Prostate gland (tissue), 2 donors: ENCODE measurements at regions not wholly inside any gene's neighbourhood (a gene's known extent, or its start where the extent isn't known, plus 50 kb on each side); places are given as distances from the start of the nearest gene placed in this dataset.

ENCODE experiments used
- DNase-seq: peaks from one replicate; pipeline ENCODE4 v3.0.0-alpha.2; 2019; ENCODE audit warnings: low spot score
- H3K27ac ChIP-seq, 2 donors: fragments of 200-600 bp; sonication (generic); 2 replicates each; pipeline ENCODE4 v1.5.1; 2017 to 2019
- H3K27me3 ChIP-seq: fragments of 200-600 bp; sonication (generic); replicated peaks from 2 replicates; pipeline ENCODE4 v1.5.1; 2019; ENCODE audit not compliant: insufficient read depth
- H3K36me3 ChIP-seq, 2 donors: fragments of 200-600 bp; sonication (generic); 1 replicate in 1 of 2; 2 replicates in 1 of 2; pipeline versions ENCODE4 v1.5.1 to v1.8.1; 2017 to 2019
- H3K4me1 ChIP-seq: fragments of 200-600 bp; sonication (generic); replicated peaks from 2 replicates; pipeline ENCODE4 v1.5.1; 2019
- H3K4me3 ChIP-seq, 2 donors: fragments of 200-600 bp; sonication (generic); 2 replicates each; pipeline ENCODE4 v1.5.1; 2017 to 2019
- H3K9me3 ChIP-seq: fragments of 200-600 bp; sonication (generic); 2 replicates; pipeline ENCODE4 v1.5.1; 2017
- CTCF ChIP-seq, 4 experiments: fragments of 200-600 bp in 2 of 4; fragments of 450-650 bp in 2 of 4; sonication (generic) in 2 of 4; IDR thresholded peaks; 1 replicate in 3 of 4; 2 replicates in 1 of 4; pipeline ENCODE4 v1.5.1; 2016 to 2019; ENCODE audit warnings: antibody characterized with exemption in 4 of 4, mild to moderate bottlenecking in 2 of 4, moderate library complexity in 2 of 4
- POLR2A ChIP-seq: fragments of 450-650 bp; IDR thresholded peaks from one replicate; pipeline ENCODE4 v1.6.1; 2016; ENCODE audit warnings: antibody characterized with exemption, mild to moderate bottlenecking
- POLR2AphosphoS5 ChIP-seq: sonication (generic); formaldehyde crosslinking; IDR thresholded peaks from one replicate; pipeline ENCODE4 v1.6.1; 2017; ENCODE audit warnings: antibody characterized with exemption
- WGBS: methylation state at CpG from one replicate; pipeline ENCODE4 v1.1.5; 2018; 5-methylcytosine and 5-hydroxymethylcytosine counted together
- intact Hi-C: fragments of 100-400 bp; cut with DNase I; formaldehyde crosslinking; loops from one replicate; pipeline ENCODE4 v1.14.2; 2022

- Histone ChIP-seq H3K4me3 (no peak overlapping the region), H3K27me3 (no peaks in the 10 kb centered on the region), H3K36me3 (no peaks in the 10 kb centered on the region), H3K27ac (no peak overlapping the region), H3K4me1 (no peaks in the 10 kb centered on the region), H3K9me3 (no peaks in the 10 kb centered on the region)
- intact Hi-C loops: no loop called here
- TF ChIP-seq CTCF (IDR thresholded peaks at IDR 0.05): no peak
- TF ChIP-seq POLR2A: no peak
- TF ChIP-seq POLR2AphosphoS5: no peak
- no peak for DNase-seq
Measured at GRCh38 chr4:84327526-84327925, 171.6 kb downstream of the NKX6-1 start.

DNA sequence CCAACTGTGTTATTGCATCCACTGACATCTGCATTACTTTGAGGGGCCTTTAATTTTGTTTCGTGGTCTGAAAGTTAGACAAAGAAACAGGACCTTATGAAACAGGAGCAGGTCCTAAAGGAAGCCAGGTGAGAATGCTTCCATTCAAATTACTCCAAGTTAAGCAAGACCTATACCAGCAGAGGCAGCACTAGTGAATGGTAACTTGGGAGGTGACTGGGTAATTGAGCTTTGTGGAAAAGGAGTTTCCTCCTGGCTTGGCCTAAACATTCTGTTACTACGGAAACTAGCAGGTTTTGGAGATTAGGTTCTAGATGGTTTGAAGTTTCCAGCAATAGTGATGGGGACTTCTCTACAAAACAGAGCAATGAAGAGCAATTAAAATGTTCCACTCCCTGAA is 173.5 kb downstream of the NKX6-1 start:
- no peak for TF ChIP-seq POLR2AphosphoS5
- TF ChIP-seq POLR2A: no peak
- no peak for TF ChIP-seq CTCF (IDR thresholded peaks at IDR 0.05)
- H3K4me3 ChIP-seq: no peak overlapping the region
- no peaks in the 10 kb centered on the region for H3K36me3 ChIP-seq
- no peak overlapping the region for H3K27ac ChIP-seq
- intact Hi-C loops: no loop called here
- no peaks in the 10 kb centered on the region for H3K9me3 ChIP-seq
- no peaks in the 10 kb centered on the region for H3K4me1 ChIP-seq
- 79% methylated on average over 2 of the region's 2 CpGs for WGBS
- DNase-seq: no peak
- no peaks in the 10 kb centered on the region for H3K27me3 ChIP-seq

- Histone ChIP-seq H3K27me3 (no peaks in the 10 kb centered on the region), H3K36me3 (no peaks in the 10 kb centered on the region), H3K9me3 (no peaks in the 10 kb centered on the region), H3K4me1 (no peaks in the 10 kb centered on the region), H3K27ac (no peak overlapping the region), H3K4me3 (no peak overlapping the region)
- WGBS: 38% methylated on average over 16 of the region's 16 CpGs
- DNase-seq: no peak
- TF ChIP-seq POLR2A (no peak), CTCF (IDR thresholded peaks at IDR 0.05) (no peak), POLR2AphosphoS5 (no peak)
- intact Hi-C loops: no loop called here
Measured at GRCh38 chr4:84324303-84325245, 174.5 kb downstream of the NKX6-1 start.

- Histone ChIP-seq H3K27ac (no peak overlapping the region), H3K4me3 (no peak overlapping the region), H3K27me3 (no peaks in the 10 kb centered on the region), H3K4me1 (no peaks in the 10 kb centered on the region), H3K9me3 (no peaks in the 10 kb centered on the region), H3K36me3 (no peaks in the 10 kb centered on the region)
- DNase-seq: peak; percentile 14
- TF ChIP-seq POLR2A (no peak), CTCF (IDR thresholded peaks at IDR 0.05) (no peak), POLR2AphosphoS5 (peak; percentile 47)
- WGBS: 38% methylated on average over 4 of the region's 4 CpGs
- intact Hi-C loops: no loop called here
Measured at GRCh38 chr4:84319124-84319523, 180.0 kb downstream of the NKX6-1 start.

DNA sequence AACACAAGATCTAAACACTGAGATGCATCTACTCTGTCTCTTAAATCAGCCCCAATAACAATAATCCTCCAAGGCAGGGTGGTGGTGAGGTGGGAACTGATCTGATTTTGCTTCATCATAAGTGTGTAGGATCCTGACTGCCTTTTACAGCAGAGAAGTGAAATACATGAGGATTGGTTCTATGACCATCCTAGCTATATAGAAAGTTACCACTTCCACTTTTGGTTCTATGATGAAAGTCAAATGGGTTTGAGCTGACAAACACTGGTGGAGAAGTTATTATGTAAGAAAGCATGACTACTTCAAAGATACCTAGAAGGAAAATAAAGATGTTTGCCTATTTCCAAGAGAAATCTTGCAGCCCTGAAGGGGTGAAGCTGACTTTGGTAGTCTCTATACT is 181.6 kb downstream of the NKX6-1 start:
- intact Hi-C loops: no loop called here
- H3K4me3 ChIP-seq: no peak overlapping the region
- H3K27ac ChIP-seq: no peak overlapping the region
- no peaks in the 10 kb centered on the region for H3K36me3 ChIP-seq
- no peaks in the 10 kb centered on the region for H3K27me3 ChIP-seq
- no peaks in the 10 kb centered on the region for H3K9me3 ChIP-seq
- H3K4me1 ChIP-seq: no peaks in the 10 kb centered on the region
- no peak for DNase-seq
- TF ChIP-seq POLR2A: no peak
- TF ChIP-seq POLR2AphosphoS5: no peak
- no peak for TF ChIP-seq CTCF (IDR thresholded peaks at IDR 0.05)
